ENCODE measurements at regions not wholly inside any gene's neighbourhood (a gene's known extent, or its start where the extent isn't known, plus 50 kb on each side); places are given as distances from the start of the nearest gene placed in this dataset.

DNA sequence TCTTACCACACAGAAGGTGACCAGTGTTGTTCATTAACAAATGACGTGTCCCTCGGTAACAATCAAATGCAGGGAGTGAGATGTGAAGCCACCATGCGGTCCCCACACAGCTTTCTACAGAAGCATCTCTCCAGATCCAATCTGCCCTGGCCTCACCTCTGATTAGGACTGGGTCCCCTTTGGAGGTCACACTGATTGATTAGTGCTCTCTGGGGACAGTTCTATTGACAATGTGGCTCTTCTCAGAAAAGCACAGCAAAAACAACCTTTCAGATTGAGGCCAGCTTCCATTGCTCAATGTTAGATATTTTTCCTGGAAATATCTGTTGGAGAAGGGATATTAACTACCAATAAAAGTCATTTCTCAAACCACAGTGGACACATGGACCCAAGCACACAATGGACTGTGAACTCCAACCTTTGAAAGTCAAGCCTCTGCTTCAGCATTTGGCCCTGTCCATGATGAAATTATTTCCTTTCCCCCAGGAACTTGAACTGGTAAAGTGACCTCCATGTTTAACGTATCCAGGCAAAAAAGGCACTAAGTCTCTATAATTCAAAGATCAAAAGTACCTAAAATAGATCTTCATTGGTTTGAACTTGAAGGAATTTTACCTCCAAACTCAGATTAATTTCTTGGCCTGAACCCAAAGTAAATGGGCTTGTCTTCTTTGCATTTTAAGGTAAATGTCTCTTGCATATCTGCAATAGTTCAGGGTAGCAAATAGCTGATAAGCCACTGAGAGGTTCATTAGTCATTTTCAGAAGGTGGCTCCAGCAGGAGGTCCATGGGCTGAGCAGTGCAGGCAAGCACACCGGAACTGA is 118.5 kb downstream of the FOXA2 start:
- Histone ChIP-seq H3K36me3 (ENCODE audit: insufficient read depth, insufficient read length, low read length) (no peaks in the 10 kb centered on the region), H3K4me1 (ENCODE audit: insufficient read depth, insufficient read length) (peaks cover 3% of the 10 kb centered on the region), H3K27me3 (ENCODE audit: insufficient read depth, insufficient read length) (peaks cover 29% of the 10 kb centered on the region), H3K9me3 (ENCODE audit: insufficient read depth, low read length) (no peaks in the 10 kb centered on the region), H3K9ac (ENCODE audit: insufficient read length, low read depth) (no peak overlapping the region), H3K4me3 (ENCODE audit: insufficient read length, low read depth) (no peak overlapping the region)
- no peak for DNase-seq (ENCODE audit: low read depth, low spot score)
- TF ChIP-seq ZNF274 (IDR thresholded peaks at IDR 0.05; ENCODE audit: low read depth, low read length) (no peak), SUZ12 (IDR thresholded peaks at IDR 0.05; ENCODE audit: extremely low read depth, insufficient read depth, insufficient read length) (no peak), YY1 (IDR thresholded peaks at IDR 0.05; ENCODE audit: insufficient read depth, insufficient read length) (no peak)

- Histone ChIP-seq H3K4me3 (ENCODE audit: insufficient read length, low read depth) (no peak overlapping the region), H3K4me1 (ENCODE audit: insufficient read depth, insufficient read length) (peaks cover 3% of the 10 kb centered on the region), H3K27me3 (ENCODE audit: insufficient read depth, insufficient read length) (peaks cover 32% of the 10 kb centered on the region), H3K36me3 (ENCODE audit: insufficient read depth, insufficient read length, low read length) (no peaks in the 10 kb centered on the region), H3K9me3 (ENCODE audit: insufficient read depth, low read length) (no peaks in the 10 kb centered on the region), H3K9ac (ENCODE audit: insufficient read length, low read depth) (no peak overlapping the region)
- TF ChIP-seq YY1 (IDR thresholded peaks at IDR 0.05; ENCODE audit: insufficient read depth, insufficient read length) (no peak), SUZ12 (IDR thresholded peaks at IDR 0.05; ENCODE audit: extremely low read depth, insufficient read depth, insufficient read length) (no peak), ZNF274 (IDR thresholded peaks at IDR 0.05; ENCODE audit: low read depth, low read length) (no peak)
- no peak for DNase-seq (ENCODE audit: low read depth, low spot score)
These were observed 119.9 kb downstream of the FOXA2 start for GRCh38 chr20:22464312-22465003.

GRCh38 chr20:22462975-22463914 is 121.1 kb downstream of the FOXA2 start:
- no peak overlapping the region for H3K9ac ChIP-seq (ENCODE audit: insufficient read length, low read depth)
- no peaks in the 10 kb centered on the region for H3K36me3 ChIP-seq (ENCODE audit: insufficient read depth, insufficient read length, low read length)
- no peak overlapping the region for H3K4me3 ChIP-seq (ENCODE audit: insufficient read length, low read depth)
- H3K27me3 ChIP-seq (ENCODE audit: insufficient read depth, insufficient read length): peaks cover 43% of the 10 kb centered on the region
- TF ChIP-seq ZNF274 (IDR thresholded peaks at IDR 0.05; ENCODE audit: low read depth, low read length) (no peak), SUZ12 (IDR thresholded peaks at IDR 0.05; ENCODE audit: extremely low read depth, insufficient read depth, insufficient read length) (no peak), YY1 (IDR thresholded peaks at IDR 0.05; ENCODE audit: insufficient read depth, insufficient read length) (no peak)
- H3K4me1 ChIP-seq (ENCODE audit: insufficient read depth, insufficient read length): no peaks in the 10 kb centered on the region
- no peaks in the 10 kb centered on the region for H3K9me3 ChIP-seq (ENCODE audit: insufficient read depth, low read length)
- DNase-seq (ENCODE audit: low read depth, low spot score): no peak

- Histone ChIP-seq H3K9ac (ENCODE audit: insufficient read length, low read depth) (no peak overlapping the region), H3K27me3 (ENCODE audit: insufficient read depth, insufficient read length) (peaks cover 50% of the 10 kb centered on the region), H3K36me3 (ENCODE audit: insufficient read depth, insufficient read length, low read length) (no peaks in the 10 kb centered on the region), H3K4me3 (ENCODE audit: insufficient read length, low read depth) (no peak overlapping the region), H3K9me3 (ENCODE audit: insufficient read depth, low read length) (no peaks in the 10 kb centered on the region), H3K4me1 (ENCODE audit: insufficient read depth, insufficient read length) (no peaks in the 10 kb centered on the region)
- no peak for DNase-seq (ENCODE audit: low read depth, low spot score)
- no peak for TF ChIP-seq SUZ12 (IDR thresholded peaks at IDR 0.05; ENCODE audit: extremely low read depth, insufficient read depth, insufficient read length)
- TF ChIP-seq ZNF274 (IDR thresholded peaks at IDR 0.05; ENCODE audit: low read depth, low read length): no peak
- TF ChIP-seq YY1 (IDR thresholded peaks at IDR 0.05; ENCODE audit: insufficient read depth, insufficient read length): no peak
These were observed 123.6 kb downstream of the FOXA2 start for GRCh38 chr20:22460803-22461202.

DNA sequence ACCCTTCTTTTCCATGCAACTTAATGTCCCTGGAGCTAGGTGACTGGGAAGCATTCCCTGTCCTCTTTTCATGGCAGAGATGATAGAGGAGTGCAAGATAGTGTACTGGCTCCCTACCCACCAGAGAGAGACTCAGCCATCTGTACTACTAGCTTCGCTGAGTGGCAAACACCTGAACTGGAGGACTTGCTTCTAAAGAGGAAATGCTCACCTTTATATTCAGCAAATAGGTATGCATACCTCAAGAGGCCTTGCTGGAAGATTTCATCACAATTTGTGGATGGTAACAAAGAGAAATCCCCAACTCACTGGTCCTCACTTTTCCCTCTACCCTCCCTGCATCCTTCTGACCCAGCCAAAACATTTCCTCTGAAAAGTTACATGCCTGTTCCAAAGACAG is 124.1 kb downstream of the FOXA2 start:
- Histone ChIP-seq H3K9me3 (ENCODE audit: insufficient read depth, low read length) (no peaks in the 10 kb centered on the region), H3K36me3 (ENCODE audit: insufficient read depth, insufficient read length, low read length) (no peaks in the 10 kb centered on the region), H3K27me3 (ENCODE audit: insufficient read depth, insufficient read length) (peaks cover 50% of the 10 kb centered on the region), H3K9ac (ENCODE audit: insufficient read length, low read depth) (no peak overlapping the region), H3K4me3 (ENCODE audit: insufficient read length, low read depth) (no peak overlapping the region), H3K4me1 (ENCODE audit: insufficient read depth, insufficient read length) (no peaks in the 10 kb centered on the region)
- no peak for DNase-seq (ENCODE audit: low read depth, low spot score)
- TF ChIP-seq ZNF274 (IDR thresholded peaks at IDR 0.05; ENCODE audit: low read depth, low read length) (no peak), YY1 (IDR thresholded peaks at IDR 0.05; ENCODE audit: insufficient read depth, insufficient read length) (no peak), SUZ12 (IDR thresholded peaks at IDR 0.05; ENCODE audit: extremely low read depth, insufficient read depth, insufficient read length) (no peak)

DNA sequence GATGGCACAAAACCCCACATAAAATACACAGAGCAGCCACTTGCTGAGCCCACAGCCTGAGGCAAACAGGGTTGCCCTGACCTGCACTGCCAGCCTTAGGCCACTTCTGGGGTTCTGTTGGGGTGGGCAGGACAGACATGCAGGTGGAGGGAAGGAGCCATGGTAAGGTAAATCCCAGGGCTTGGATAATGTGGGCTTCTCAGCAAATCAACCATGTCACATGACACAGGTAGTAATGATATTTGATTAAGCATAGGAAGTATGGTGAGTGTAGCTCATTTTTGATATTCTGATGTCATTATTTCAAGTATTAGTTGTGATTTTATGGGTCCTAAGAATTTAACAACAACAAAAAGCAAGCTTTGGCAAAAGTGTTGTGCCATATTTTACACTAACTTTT is 124.6 kb downstream of the FOXA2 start:
- Histone ChIP-seq H3K36me3 (ENCODE audit: insufficient read depth, insufficient read length, low read length) (no peaks in the 10 kb centered on the region), H3K9me3 (ENCODE audit: insufficient read depth, low read length) (no peaks in the 10 kb centered on the region)

More for the DNA sequence above, 124.6 kb downstream of the FOXA2 start:
- Histone ChIP-seq H3K27me3 (ENCODE audit: insufficient read depth, insufficient read length) (peaks cover 50% of the 10 kb centered on the region), H3K4me3 (ENCODE audit: insufficient read length, low read depth) (no peak overlapping the region), H3K9ac (ENCODE audit: insufficient read length, low read depth) (no peak overlapping the region), H3K4me1 (ENCODE audit: insufficient read depth, insufficient read length) (no peaks in the 10 kb centered on the region)
- TF ChIP-seq YY1 (IDR thresholded peaks at IDR 0.05; ENCODE audit: insufficient read depth, insufficient read length): no peak
- no peak for TF ChIP-seq ZNF274 (IDR thresholded peaks at IDR 0.05; ENCODE audit: low read depth, low read length)
- TF ChIP-seq SUZ12 (IDR thresholded peaks at IDR 0.05; ENCODE audit: extremely low read depth, insufficient read depth, insufficient read length): no peak
- no peak for DNase-seq (ENCODE audit: low read depth, low spot score)
